Stimulated activated CD4-positive, alpha-beta T cell treated with anti-CD3 and anti-CD28 coated beads, Interleukin-2, amount 100 ng/mL, for 24 hours (primary cell): ENCODE measurements at regions not wholly inside any gene's neighbourhood (a gene's known extent, or its start where the extent isn't known, plus 50 kb on each side); places are given as distances from the start of the nearest gene placed in this dataset.

Experiments
- DNase-seq, 2 donors: peaks; one replicate each; pipeline ENCODE4 v3.0.0-alpha.2; 2020

DNA sequence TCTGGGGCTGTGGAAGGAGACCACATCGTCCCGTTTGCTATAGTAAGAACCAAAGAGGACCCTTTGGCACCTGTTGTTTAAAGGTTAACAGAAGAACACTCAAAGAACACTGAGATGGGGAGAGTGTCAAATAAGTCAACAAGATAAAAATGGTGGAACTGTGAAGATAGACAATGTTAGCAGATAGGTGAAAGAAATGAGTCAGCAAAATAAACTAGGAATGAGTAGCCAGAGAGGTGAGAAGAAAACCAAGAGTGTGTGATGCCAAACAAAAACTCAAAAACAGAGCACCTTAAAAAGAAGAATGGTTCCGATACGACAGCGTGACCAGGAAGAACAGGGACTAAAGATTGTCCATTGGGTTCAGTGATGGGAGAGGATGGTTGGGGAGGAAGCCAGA is 74.7 kb upstream of the PIWIL1 start:
- no peak for DNase-seq

DNA sequence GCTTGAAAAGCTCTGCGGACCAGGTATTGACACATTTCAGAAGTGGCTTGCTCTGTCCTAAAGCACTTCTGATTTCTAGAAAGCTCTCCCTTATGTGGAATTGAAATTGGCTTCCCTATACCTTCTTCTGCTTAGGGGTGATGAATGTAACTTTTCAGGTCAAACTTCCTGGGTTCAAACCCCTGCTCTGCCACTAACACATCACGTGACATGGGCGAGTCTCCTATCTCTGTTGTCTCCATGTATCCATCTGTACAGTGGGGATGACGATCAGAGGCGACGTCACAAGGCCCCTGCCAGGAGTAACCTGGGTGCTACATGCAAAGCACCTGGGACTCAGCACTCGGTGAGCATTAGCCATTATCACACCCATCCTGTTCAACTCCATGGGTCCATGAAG is 73.7 kb upstream of the PIWIL1 start:
- no peak for DNase-seq

DNA sequence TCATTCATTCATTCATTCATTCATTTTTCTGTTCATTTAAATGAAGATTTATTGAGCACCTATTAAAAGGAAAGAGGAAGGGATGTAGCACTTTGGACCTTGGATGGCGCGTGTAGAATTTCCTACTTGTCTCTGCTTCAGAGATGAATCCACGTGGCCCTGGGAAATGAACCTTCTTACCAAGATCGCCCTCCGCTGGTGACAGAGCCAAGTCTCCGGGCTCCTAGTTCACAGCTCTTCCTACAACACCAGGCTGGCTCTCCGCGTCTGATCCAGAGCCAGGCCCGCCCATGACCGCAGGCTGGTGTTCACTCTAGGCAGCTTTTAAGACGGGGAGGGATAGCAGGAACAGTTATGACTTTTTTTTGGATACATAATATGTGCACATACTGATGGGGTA is 70.9 kb upstream of the PIWIL1 start:
- DNase-seq: no peak

DNA sequence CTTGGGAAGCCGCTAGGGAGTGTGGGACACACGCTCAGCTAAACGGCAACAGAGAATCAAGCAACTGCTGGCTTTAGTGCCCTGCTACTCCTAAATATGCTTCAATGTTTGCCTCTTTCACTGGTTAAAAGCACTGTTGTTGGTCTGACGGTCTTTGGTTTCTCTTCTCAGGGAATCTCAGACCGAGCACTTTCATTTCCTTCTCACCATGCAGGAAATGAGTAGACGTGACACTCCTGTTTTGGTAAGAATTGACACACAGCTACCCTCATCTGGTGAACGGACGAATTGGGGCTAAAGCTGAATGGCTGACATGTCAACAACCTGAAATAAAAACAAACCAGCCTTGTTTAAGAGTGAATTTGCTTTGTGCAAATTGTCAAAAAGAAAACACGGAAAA is 57.5 kb upstream of the PIWIL1 start:
- no peak for DNase-seq

DNA sequence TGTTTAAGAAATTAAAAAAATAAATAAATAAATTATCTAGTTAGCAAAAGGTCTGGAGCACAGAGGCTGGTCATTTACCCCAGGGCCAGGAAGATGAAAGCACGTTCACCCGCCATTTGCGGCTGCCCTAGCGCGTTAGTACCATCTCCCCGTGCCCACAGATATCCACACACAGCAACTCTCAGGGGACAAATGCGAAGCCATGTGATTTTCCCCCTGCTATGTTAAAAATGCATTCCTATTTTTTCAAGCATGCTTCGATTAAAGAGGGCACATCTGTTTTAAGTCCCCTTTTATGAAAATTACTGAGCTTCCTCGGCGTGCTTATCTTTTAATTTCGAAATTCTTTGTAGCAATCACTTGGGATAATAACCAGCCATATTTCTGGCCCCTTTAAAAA is 56.9 kb upstream of the PIWIL1 start:
- no peak for DNase-seq

DNA sequence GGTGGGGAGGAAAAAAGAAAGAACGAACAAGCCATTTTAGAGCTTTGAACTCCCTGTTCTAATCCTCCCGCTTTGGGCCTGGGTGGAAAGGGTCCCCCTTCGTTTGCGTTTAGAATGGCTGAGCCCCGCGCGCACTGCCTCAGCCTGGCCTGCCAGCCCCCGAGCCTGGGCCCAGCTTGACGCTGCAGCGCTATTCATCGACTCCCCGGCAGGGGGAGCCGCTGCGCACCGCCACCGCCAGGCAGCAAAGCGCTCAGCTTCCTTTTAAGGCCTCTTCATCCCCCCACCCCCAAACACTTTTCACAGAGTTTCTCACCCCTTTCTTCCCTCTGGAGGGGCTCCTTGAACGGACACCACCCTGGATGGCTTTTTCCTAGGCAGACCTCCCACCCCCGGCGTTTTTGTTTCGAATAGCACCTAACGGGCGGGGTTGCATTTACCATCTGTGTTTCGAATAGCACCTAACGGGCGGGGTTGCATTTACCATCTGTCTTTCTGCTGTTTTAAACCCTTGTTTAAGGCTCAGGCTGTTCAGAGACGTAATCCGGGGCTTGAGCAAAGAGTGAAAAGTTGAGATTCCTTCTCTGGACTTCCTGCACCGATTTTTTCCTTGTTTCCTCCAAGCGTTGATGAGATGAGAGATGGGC is 56.4 kb upstream of the PIWIL1 start:
- DNase-seq: peak; percentile 25 to 61

DNA sequence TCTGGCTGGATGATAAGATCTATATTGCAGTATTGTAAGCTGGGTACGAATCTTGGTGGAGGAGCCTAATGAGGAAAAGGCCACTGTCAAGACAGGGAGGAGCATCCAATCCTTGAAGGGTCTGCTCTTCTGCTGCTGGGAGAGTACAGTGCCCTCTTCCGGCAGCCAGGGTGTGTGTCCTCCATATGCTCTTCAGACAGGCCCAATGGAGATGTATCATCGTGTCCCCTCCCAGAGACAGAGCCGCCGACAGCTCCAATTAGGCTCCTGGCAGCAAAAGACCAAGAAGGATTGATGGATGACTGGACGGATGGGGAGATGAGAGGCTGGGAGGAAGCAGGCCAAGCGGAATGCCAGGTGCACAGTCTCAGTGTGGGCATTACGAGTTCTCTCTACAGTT is 51.6 kb upstream of the PIWIL1 start:
- DNase-seq: no peak

DNA sequence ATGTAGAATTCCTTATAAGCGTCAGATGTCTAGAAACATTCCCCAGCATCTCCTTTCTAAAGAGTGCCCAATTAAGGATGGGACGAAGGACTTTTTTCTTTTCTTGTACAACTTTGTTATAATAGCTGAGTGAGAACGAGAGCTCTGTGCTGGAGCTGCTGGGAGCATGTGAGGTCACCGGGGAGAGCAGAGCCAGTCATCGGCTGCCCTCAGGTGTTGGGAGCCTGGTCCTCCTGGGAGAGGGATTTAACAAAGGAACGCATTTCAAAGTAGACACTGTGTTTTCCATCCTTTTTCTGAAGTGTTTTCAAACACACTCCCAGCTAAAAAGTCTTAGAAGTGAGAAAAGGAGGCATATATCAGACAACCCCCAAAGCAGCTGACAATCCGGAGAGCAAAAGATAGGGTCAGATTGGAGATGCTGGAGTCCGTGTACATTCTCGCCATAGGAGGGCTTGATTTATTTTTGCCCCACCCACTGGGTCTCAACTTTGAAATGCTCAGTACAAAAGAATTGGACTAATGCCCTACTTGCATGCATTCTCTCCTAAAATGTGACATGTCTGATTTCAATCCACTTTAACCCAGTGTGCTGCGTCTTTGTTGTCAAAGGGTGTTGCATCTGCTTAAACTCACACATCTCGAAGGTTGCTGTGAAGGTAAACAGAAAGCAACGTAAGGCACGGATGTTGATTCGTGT is 50.8 kb upstream of the PIWIL1 start:
- no peak for DNase-seq
